ENCODE measurements at regions not wholly inside any gene's neighbourhood (a gene's known extent, or its start where the extent isn't known, plus 50 kb on each side); places are given as distances from the start of the nearest gene placed in this dataset.
"Not testable (repeated sequence)": the region's sequence is repeated elsewhere in the genome, so short reads cannot be mapped to it uniquely, and the experiment has no call there.

DNA sequence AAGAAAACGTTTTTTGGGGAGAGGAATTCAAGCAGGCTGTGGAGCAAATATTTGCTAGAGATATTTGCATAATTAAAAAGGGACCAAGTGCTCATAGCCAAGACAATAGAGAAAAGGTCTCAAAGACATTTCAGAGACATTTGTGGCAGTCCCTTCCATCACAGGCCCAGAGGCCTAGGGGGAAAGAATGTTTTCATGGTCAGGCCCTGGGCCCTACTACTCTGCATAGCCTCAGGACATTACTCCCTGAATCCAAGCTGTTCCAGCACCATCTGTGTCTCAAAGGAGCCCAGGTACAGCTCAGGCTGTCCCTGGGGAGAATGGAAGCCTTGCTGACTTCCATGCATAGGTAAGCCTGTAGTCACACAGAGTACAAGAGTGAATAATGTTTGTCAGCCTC lies 113.0 kb upstream of the KIF2A start:
- Histone ChIP-seq H3K4me1 (ENCODE audit: insufficient read depth, low read length) (no peaks in the 10 kb centered on the region), H3K79me2 (ENCODE audit: insufficient read depth, low read length) (no peaks in the 10 kb centered on the region), H3K4me2 (ENCODE audit: insufficient read depth, low read length) (no peak overlapping the region), H3K27ac (ENCODE audit: low read length) (no peak overlapping the region), H3K36me3 (ENCODE audit: insufficient read depth, low read length) (no peaks in the 10 kb centered on the region), H3K9me3 (ENCODE audit: insufficient read depth, low read length, severe bottlenecking) (peaks cover 8% of the 10 kb centered on the region), H4K20me1 (ENCODE audit: insufficient read depth, low read length) (no peaks in the 10 kb centered on the region), H3K27me3 (ENCODE audit: insufficient read depth, low read length, poor library complexity) (no peaks in the 10 kb centered on the region), H3K9ac (ENCODE audit: low read depth, low read length) (no peak overlapping the region), H3K4me3 (ENCODE audit: low read depth in 1 of 2, low read length in 2 of 2) (no peak overlapping the region), H2AFZ (ENCODE audit: low read depth, low read length) (no peak overlapping the region)
- DNase-seq (no peak), ATAC-seq (ENCODE audit: insufficient read depth, low read depth) (no peak)
- TF ChIP-seq EZH2 (IDR thresholded peaks at IDR 0.05; ENCODE audit: borderline replicate concordance, low read depth, low read length, severe bottlenecking), result no peak
- TF ChIP-seq, protein P1, sequence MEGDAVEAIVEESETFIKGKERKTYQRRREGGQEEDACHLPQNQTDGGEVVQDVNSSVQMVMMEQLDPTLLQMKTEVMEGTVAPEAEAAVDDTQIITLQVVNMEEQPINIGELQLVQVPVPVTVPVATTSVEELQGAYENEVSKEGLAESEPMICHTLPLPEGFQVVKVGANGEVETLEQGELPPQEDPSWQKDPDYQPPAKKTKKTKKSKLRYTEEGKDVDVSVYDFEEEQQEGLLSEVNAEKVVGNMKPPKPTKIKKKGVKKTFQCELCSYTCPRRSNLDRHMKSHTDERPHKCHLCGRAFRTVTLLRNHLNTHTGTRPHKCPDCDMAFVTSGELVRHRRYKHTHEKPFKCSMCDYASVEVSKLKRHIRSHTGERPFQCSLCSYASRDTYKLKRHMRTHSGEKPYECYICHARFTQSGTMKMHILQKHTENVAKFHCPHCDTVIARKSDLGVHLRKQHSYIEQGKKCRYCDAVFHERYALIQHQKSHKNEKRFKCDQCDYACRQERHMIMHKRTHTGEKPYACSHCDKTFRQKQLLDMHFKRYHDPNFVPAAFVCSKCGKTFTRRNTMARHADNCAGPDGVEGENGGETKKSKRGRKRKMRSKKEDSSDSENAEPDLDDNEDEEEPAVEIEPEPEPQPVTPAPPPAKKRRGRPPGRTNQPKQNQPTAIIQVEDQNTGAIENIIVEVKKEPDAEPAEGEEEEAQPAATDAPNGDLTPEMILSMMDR (IDR thresholded peaks at IDR 0.05; ENCODE audit: borderline replicate concordance, extremely low read depth, low read length, poor library complexity, severe bottlenecking), result no peak

DNA sequence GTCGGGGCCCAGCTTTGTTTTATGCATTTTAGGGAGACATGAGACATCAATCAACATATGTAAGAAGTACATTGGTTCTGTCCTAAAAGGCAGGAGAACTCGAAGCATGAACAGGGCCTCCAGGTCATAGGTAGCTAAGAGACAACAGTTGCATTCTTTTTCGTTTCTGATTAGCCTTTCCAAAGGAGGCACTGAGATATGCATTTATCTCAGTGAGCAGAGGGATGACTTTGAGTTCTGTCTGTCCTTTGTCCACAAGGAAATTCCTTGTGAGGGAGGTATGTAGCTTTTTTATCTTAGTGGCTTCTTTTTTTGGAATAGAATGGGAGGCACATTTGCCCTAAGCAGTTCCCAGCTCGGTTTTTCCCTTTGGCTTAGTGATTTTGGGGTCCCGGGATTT lies 109.5 kb upstream of the KIF2A start:
- H3K9me3 ChIP-seq (ENCODE audit: insufficient read depth, low read length, severe bottlenecking); H2AFZ ChIP-seq (ENCODE audit: low read depth, low read length); H3K9ac ChIP-seq (ENCODE audit: low read depth, low read length); H3K4me3 ChIP-seq (ENCODE audit: low read depth in 1 of 2, low read length in 2 of 2); H4K20me1 ChIP-seq (ENCODE audit: insufficient read depth, low read length); H3K4me1 ChIP-seq (ENCODE audit: insufficient read depth, low read length); H3K4me2 ChIP-seq (ENCODE audit: insufficient read depth, low read length); H3K79me2 ChIP-seq (ENCODE audit: insufficient read depth, low read length); H3K27me3 ChIP-seq (ENCODE audit: insufficient read depth, low read length, poor library complexity); H3K36me3 ChIP-seq (ENCODE audit: insufficient read depth, low read length); DNase-seq; H3K27ac ChIP-seq (ENCODE audit: low read length); ATAC-seq (ENCODE audit: insufficient read depth, low read depth): not testable (repeated sequence)

DNA sequence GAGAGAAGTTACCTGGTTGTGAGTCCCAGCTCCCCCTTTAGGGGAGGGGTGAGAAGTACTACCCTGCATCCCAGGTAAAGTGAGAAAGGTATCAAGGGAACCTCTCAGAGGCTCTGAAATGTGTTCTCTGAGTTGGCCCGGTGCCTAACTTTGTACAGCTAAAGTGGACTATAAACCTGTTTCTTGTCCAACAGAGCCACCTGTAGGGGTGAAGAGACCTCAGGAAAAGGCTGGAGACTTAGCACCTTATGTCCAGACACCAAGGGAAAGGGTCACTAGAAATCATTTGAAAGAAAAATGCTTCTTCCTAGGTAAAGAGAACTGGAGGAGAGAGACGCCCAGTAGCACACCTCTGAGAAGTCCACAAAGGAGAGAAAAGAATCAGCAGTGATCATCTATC lies 108.3 kb upstream of the KIF2A start:
- no peak overlapping the region for H3K4me2 ChIP-seq (ENCODE audit: insufficient read depth, low read length)
- ATAC-seq (ENCODE audit: insufficient read depth, low read depth), result no peak
- H3K79me2 ChIP-seq (ENCODE audit: insufficient read depth, low read length), result no peaks in the 10 kb centered on the region
- DNase-seq, result no peak
- no peak overlapping the region for H2AFZ ChIP-seq (ENCODE audit: low read depth, low read length)
- no peaks in the 10 kb centered on the region for H4K20me1 ChIP-seq (ENCODE audit: insufficient read depth, low read length)
- no peak overlapping the region for H3K9ac ChIP-seq (ENCODE audit: low read depth, low read length)
- peaks cover 6% of the 10 kb centered on the region for H3K27me3 ChIP-seq (ENCODE audit: insufficient read depth, low read length, poor library complexity)
- TF ChIP-seq EZH2 (IDR thresholded peaks at IDR 0.05; ENCODE audit: borderline replicate concordance, low read depth, low read length, severe bottlenecking), result no peak
- TF ChIP-seq, protein P1 (IDR thresholded peaks at IDR 0.05; ENCODE audit: borderline replicate concordance, extremely low read depth, low read length, poor library complexity, severe bottlenecking), result no peak
- no peak overlapping the region for H3K27ac ChIP-seq (ENCODE audit: low read length)
- H3K36me3 ChIP-seq (ENCODE audit: insufficient read depth, low read length), result no peaks in the 10 kb centered on the region
- peaks cover 8% of the 10 kb centered on the region for H3K9me3 ChIP-seq (ENCODE audit: insufficient read depth, low read length, severe bottlenecking)
- H3K4me1 ChIP-seq (ENCODE audit: insufficient read depth, low read length), result no peaks in the 10 kb centered on the region
- no peak overlapping the region for H3K4me3 ChIP-seq (ENCODE audit: low read depth in 1 of 2, low read length in 2 of 2)

DNA sequence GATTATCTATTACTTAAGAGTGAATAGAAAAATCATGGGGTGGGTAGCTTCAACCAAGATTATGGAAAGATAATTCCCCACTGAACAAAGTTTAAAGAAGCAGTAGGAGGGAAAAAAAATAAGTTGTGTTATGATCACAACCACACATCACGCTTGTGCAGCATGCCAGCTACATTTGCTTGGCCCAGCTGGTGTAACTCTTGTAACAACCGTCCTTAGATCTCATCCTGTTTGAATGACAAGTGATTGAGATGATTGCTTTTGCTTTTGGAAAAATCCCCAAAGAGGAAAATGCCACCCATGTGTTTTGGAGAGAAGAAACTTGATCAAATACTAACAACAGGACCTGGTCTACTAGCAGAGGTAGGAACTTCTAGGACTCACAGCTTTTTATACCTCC lies 107.6 kb upstream of the KIF2A start:
- H3K9me3 ChIP-seq (ENCODE audit: insufficient read depth, low read length, severe bottlenecking), result peaks cover 5% of the 10 kb centered on the region
- TF ChIP-seq EZH2 (IDR thresholded peaks at IDR 0.05; ENCODE audit: borderline replicate concordance, low read depth, low read length, severe bottlenecking), result no peak
- TF ChIP-seq, protein P1 (IDR thresholded peaks at IDR 0.05; ENCODE audit: borderline replicate concordance, extremely low read depth, low read length, poor library complexity, severe bottlenecking), result no peak
- DNase-seq (no peak), ATAC-seq (ENCODE audit: insufficient read depth, low read depth) (no peak)
- no peaks in the 10 kb centered on the region for H3K79me2 ChIP-seq (ENCODE audit: insufficient read depth, low read length)
- H3K27me3 ChIP-seq (ENCODE audit: insufficient read depth, low read length, poor library complexity), result peaks cover 6% of the 10 kb centered on the region
- H3K9ac ChIP-seq (ENCODE audit: low read depth, low read length), result no peak overlapping the region
- no peaks in the 10 kb centered on the region for H3K4me1 ChIP-seq (ENCODE audit: insufficient read depth, low read length)
- H3K27ac ChIP-seq (ENCODE audit: low read length), result no peak overlapping the region
- H4K20me1 ChIP-seq (ENCODE audit: insufficient read depth, low read length), result no peaks in the 10 kb centered on the region
- H3K4me3 ChIP-seq (ENCODE audit: low read depth in 1 of 2, low read length in 2 of 2), result no peak overlapping the region
- H3K4me2 ChIP-seq (ENCODE audit: insufficient read depth, low read length), result no peak overlapping the region
- no peak overlapping the region for H2AFZ ChIP-seq (ENCODE audit: low read depth, low read length)
- H3K36me3 ChIP-seq (ENCODE audit: insufficient read depth, low read length), result no peaks in the 10 kb centered on the region
